ENCODE measurements at regions not wholly inside any gene's neighbourhood (a gene's known extent, or its start where the extent isn't known, plus 50 kb on each side); places are given as distances from the start of the nearest gene placed in this dataset.

- no peaks in the 10 kb centered on the region for H3K79me2 ChIP-seq (ENCODE audit: control insufficient read depth, insufficient read depth, low read length)
- TF ChIP-seq CTCF (IDR thresholded peaks at IDR 0.05) (no peak), EZH2 (IDR thresholded peaks at IDR 0.05; ENCODE audit: borderline replicate concordance, insufficient read depth, low read depth, low read length, poor library complexity, severe bottlenecking) (no peak)
- H3K4me3 Mint-ChIP-seq, result no peak overlapping the region
- H3K9ac ChIP-seq (ENCODE audit: low read length), result no peak overlapping the region
- no peak overlapping the region for H2AFZ ChIP-seq (ENCODE audit: insufficient read depth, low read depth, low read length, poor library complexity, severe bottlenecking)
- no peaks in the 10 kb centered on the region for H3K27me3 Mint-ChIP-seq
- H3K4me1 ChIP-seq (ENCODE audit: control insufficient read depth in 2 of 2, insufficient read depth in 2 of 2, low read length in 2 of 2), result no peaks in the 10 kb centered on the region
- no peak overlapping the region for H3K27ac Mint-ChIP-seq
- H3K36me3 ChIP-seq (replicated peaks in 1 of 2; ENCODE audit: control extremely low read depth in 1 of 2, control insufficient read depth in 1 of 2, extremely low read depth in 1 of 2, insufficient read depth in 2 of 2, low read length in 1 of 2), result no peaks in the 10 kb centered on the region
- H3K27me3 ChIP-seq (replicated peaks in 1 of 4; ENCODE audit: control extremely low read depth in 1 of 4, control insufficient read depth in 3 of 4, insufficient read depth in 4 of 4, low read length in 3 of 4), result no peaks in the 10 kb centered on the region
- H3K4me1 Mint-ChIP-seq, result no peaks in the 10 kb centered on the region
- H3K4me3 ChIP-seq (ENCODE audit: control extremely low read depth in 1 of 5, extremely low read depth in 1 of 5, insufficient read depth in 1 of 5, low read depth in 2 of 5, low read length in 4 of 5), result no peak overlapping the region
- intact Hi-C loops (cut with micrococcal nuclease), result no loop called here
- no peak overlapping the region for H3K4me2 ChIP-seq (replicated peaks; ENCODE audit: low read depth, low read length, poor library complexity, severe bottlenecking)
- H3K9me3 ChIP-seq (ENCODE audit: control extremely low read depth in 1 of 3, control insufficient read depth in 2 of 3, insufficient read depth in 1 of 3, low read length in 2 of 3), result peaks cover 0 to 4% (median 0%) of the 10 kb centered on the region in 3 donors
- 84% methylated on average over 4 of the region's 10 CpGs for WGBS (ENCODE audit: insufficient coverage)
- DNase-seq (no peak), ATAC-seq (ENCODE audit: low read depth) (no peak)
- CTCF ChIA-PET, result no interaction called here
- no peak overlapping the region for H3K27ac ChIP-seq (ENCODE audit: low read length in 2 of 2)
- no peaks in the 10 kb centered on the region for H3K9me3 Mint-ChIP-seq (ENCODE audit: insufficient read depth)
- no peaks in the 10 kb centered on the region for H4K20me1 ChIP-seq (ENCODE audit: control insufficient read depth, insufficient read depth, low read length, poor library complexity, severe bottlenecking)
- POLR2A ChIA-PET, result no interaction called here
These were observed 1313.7 kb downstream of the BRD1 start for GRCh38 chr22:48513929-48514328.

GRCh38 chr22:48513446-48513845, 1314.2 kb downstream of the BRD1 start:
- Mint-ChIP-seq H3K4me1 (no peaks in the 10 kb centered on the region), H3K4me3 (no peak overlapping the region), H3K27ac (no peak overlapping the region), H3K27me3 (no peaks in the 10 kb centered on the region), H3K9me3 (ENCODE audit: insufficient read depth) (no peaks in the 10 kb centered on the region)
- no peaks in the 10 kb centered on the region for H3K27me3 ChIP-seq (replicated peaks in 1 of 4; ENCODE audit: control extremely low read depth in 1 of 4, control insufficient read depth in 3 of 4, insufficient read depth in 4 of 4, low read length in 3 of 4)
- WGBS (ENCODE audit: insufficient coverage), result 91% methylated on average over 10 of the region's 10 CpGs
- no peak for DNase-seq
- no peak overlapping the region for H3K9ac ChIP-seq (ENCODE audit: low read length)
- CTCF ChIA-PET, result no interaction called here
- no peak overlapping the region for H3K27ac ChIP-seq (ENCODE audit: low read length in 2 of 2)
- intact Hi-C loops (cut with micrococcal nuclease), result no loop called here
- POLR2A ChIA-PET, result no interaction called here
- no peak for ATAC-seq (ENCODE audit: low read depth)
- no peak overlapping the region for H3K4me2 ChIP-seq (replicated peaks; ENCODE audit: low read depth, low read length, poor library complexity, severe bottlenecking)
- no peaks in the 10 kb centered on the region for H4K20me1 ChIP-seq (ENCODE audit: control insufficient read depth, insufficient read depth, low read length, poor library complexity, severe bottlenecking)
- no peak overlapping the region for H2AFZ ChIP-seq (ENCODE audit: insufficient read depth, low read depth, low read length, poor library complexity, severe bottlenecking)
- no peak overlapping the region for H3K4me3 ChIP-seq (ENCODE audit: control extremely low read depth in 1 of 5, extremely low read depth in 1 of 5, insufficient read depth in 1 of 5, low read depth in 2 of 5, low read length in 4 of 5)
- H3K79me2 ChIP-seq (ENCODE audit: control insufficient read depth, insufficient read depth, low read length), result no peaks in the 10 kb centered on the region
- H3K9me3 ChIP-seq (ENCODE audit: control extremely low read depth in 1 of 3, control insufficient read depth in 2 of 3, insufficient read depth in 1 of 3, low read length in 2 of 3), result peaks cover 0 to 4% (median 0%) of the 10 kb centered on the region in 3 donors
- TF ChIP-seq CTCF (IDR thresholded peaks at IDR 0.05) (no peak), EZH2 (IDR thresholded peaks at IDR 0.05; ENCODE audit: borderline replicate concordance, insufficient read depth, low read depth, low read length, poor library complexity, severe bottlenecking) (no peak)
- H3K36me3 ChIP-seq (replicated peaks in 1 of 2; ENCODE audit: control extremely low read depth in 1 of 2, control insufficient read depth in 1 of 2, extremely low read depth in 1 of 2, insufficient read depth in 2 of 2, low read length in 1 of 2), result no peaks in the 10 kb centered on the region
- no peaks in the 10 kb centered on the region for H3K4me1 ChIP-seq (ENCODE audit: control insufficient read depth in 2 of 2, insufficient read depth in 2 of 2, low read length in 2 of 2)
